GM19463 (cell line): ENCODE measurements at regions not wholly inside any gene's neighbourhood (a gene's known extent, or its start where the extent isn't known, plus 50 kb on each side); places are given as distances from the start of the nearest gene placed in this dataset.

Source experiments
- ATAC-seq: cut with Tn5 transposase; IDR thresholded peaks from one replicate; pipeline ENCODE4 v1.9.1; 2021; ENCODE audit warnings: mild to moderate bottlenecking, moderate library complexity; ENCODE audit not compliant: unreplicated experiment

GRCh38 chr20:50311308-50312001 lies 120.8 kb downstream of the CEBPB start:
- ATAC-seq = no peak

- ATAC-seq = no peak
Measured at GRCh38 chr20:50312002-50312681, 121.5 kb downstream of the CEBPB start.

GRCh38 chr20:50312682-50313521 lies 122.3 kb downstream of the CEBPB start:
- no peak for ATAC-seq

GRCh38 chr20:50313522-50313820 lies 122.8 kb downstream of the CEBPB start:
- no peak for ATAC-seq

GRCh38 chr20:50313827-50314677 lies 123.4 kb downstream of the CEBPB start:
- no peak for ATAC-seq

- no peak for ATAC-seq
Measured at GRCh38 chr20:50314678-50315335, 124.2 kb downstream of the CEBPB start.

- ATAC-seq = no peak
Measured at GRCh38 chr20:50315586-50316551, 125.2 kb downstream of the CEBPB start.

- no peak for ATAC-seq
Measured at GRCh38 chr20:50317116-50317515, 126.5 kb downstream of the CEBPB start.

GRCh38 chr20:50317609-50318008 lies 127.0 kb downstream of the CEBPB start:
- no peak for ATAC-seq

- ATAC-seq = no peak
Measured at GRCh38 chr20:50318710-50319109, 128.1 kb downstream of the CEBPB start.

GRCh38 chr20:50320005-50320900 lies 129.6 kb downstream of the CEBPB start:
- no peak for ATAC-seq

GRCh38 chr20:50320901-50321796 lies 130.5 kb downstream of the CEBPB start:
- ATAC-seq = no peak

- ATAC-seq = no peak
Measured at GRCh38 chr20:50321797-50322480, 131.3 kb downstream of the CEBPB start.

- ATAC-seq = no peak
Measured at GRCh38 chr20:50322703-50323131, 132.1 kb downstream of the CEBPB start.

GRCh38 chr20:50323209-50323608 lies 132.6 kb downstream of the CEBPB start:
- no peak for ATAC-seq
